HEK293 (cell line): ENCODE measurements at regions not wholly inside any gene's neighbourhood (a gene's known extent, or its start where the extent isn't known, plus 50 kb on each side); places are given as distances from the start of the nearest gene placed in this dataset.

Experiments
- CTCF ChIA-PET: fragments of 350-600 bp; formaldehyde crosslinking; extraction: SDS; loops from one replicate; lab custom pipeline; 2021; ENCODE audit warnings: antibody characterized with exemption; lab: Yijun Ruan, JAX
- POLR2A ChIA-PET: fragments of 300-600 bp; formaldehyde crosslinking; extraction: SDS; loops from one replicate; lab custom pipeline; 2020; ENCODE audit warnings: antibody characterized with exemption, inconsistent platforms; lab: Yijun Ruan, JAX
- H3K27ac ChIP-seq: fragments of 200-500 bp; sonication (Bioruptor generic); 2 replicates; pipeline ENCODE4 v1.5.1; 2014; ENCODE audit warnings: low read depth, low read length, control low read depth, inconsistent platforms; ENCODE audit errors: extremely low read depth
- H3K36me3 ChIP-seq, 2 experiments: fragments of 200-500 bp in 1 of 2; sonication (Bioruptor generic) in 1 of 2; 1 replicate in 1 of 2; 2 replicates in 1 of 2; pipeline ENCODE4 v1.5.1; 2014 to 2017; ENCODE audit warnings: inconsistent platforms in 2 of 2, low read length in 2 of 2; ENCODE audit not compliant: control insufficient read depth in 2 of 2, insufficient read depth in 1 of 2
- H3K4me1 ChIP-seq: fragments of 200-500 bp; sonication (Bioruptor generic); 2 replicates; pipeline ENCODE4 v1.5.1; 2014; ENCODE audit warnings: mild to moderate bottlenecking, low read length, inconsistent platforms; ENCODE audit not compliant: control insufficient read depth, insufficient read depth
- H3K4me3 ChIP-seq: 2 replicates; pipeline ENCODE4 v1.5.1; 2011; ENCODE audit warnings: low read depth, mild to moderate bottlenecking, control low read depth, low read length, moderate library complexity
- H3K9me3 ChIP-seq: fragments of 200-500 bp; sonication (Bioruptor generic); 2 replicates; pipeline ENCODE4 v1.5.1; 2014; ENCODE audit warnings: low read depth, low read length, inconsistent platforms; ENCODE audit not compliant: control insufficient read depth, insufficient read depth
- GFI1B ChIP-seq: fragments of 450-650 bp; formaldehyde crosslinking; IDR thresholded peaks from 2 replicates; pipeline ENCODE4 v1.5.1; 2016; ENCODE audit warnings: missing biosample characterization, missing genetic modification characterization
- MEIS1 ChIP-seq: sonication (generic); formaldehyde crosslinking; IDR thresholded peaks from 2 replicates; pipeline ENCODE4 v1.8.1; 2022; ENCODE audit warnings: missing genetic modification reagents, mild to moderate bottlenecking, borderline replicate concordance
- PRDM2 ChIP-seq: fragments of 450-650 bp; formaldehyde crosslinking; IDR thresholded peaks from 2 replicates; pipeline ENCODE4 v1.5.1; 2016; ENCODE audit warnings: missing biosample characterization, missing genetic modification characterization, borderline replicate concordance
- TCF7L2 ChIP-seq: IDR thresholded peaks from 2 replicates; pipeline ENCODE4 v1.6.1; 2011; ENCODE audit warnings: low read depth, mild to moderate bottlenecking, inconsistent platforms, low read length, moderate library complexity, borderline replicate concordance
- ZBTB17 ChIP-seq: fragments of 450-650 bp; formaldehyde crosslinking; IDR thresholded peaks from 2 replicates; pipeline ENCODE4 v1.5.1; 2016; ENCODE audit warnings: missing biosample characterization, missing genetic modification characterization
- ZNF211 ChIP-seq: fragments of 450-650 bp; formaldehyde crosslinking; IDR thresholded peaks from 2 replicates; pipeline ENCODE4 v1.5.1; 2016; ENCODE audit warnings: low read depth, missing biosample characterization, missing genetic modification characterization
- ZNF221 ChIP-seq: fragments of 450-650 bp; formaldehyde crosslinking; IDR thresholded peaks from 2 replicates; pipeline ENCODE4 v1.5.1; 2017; ENCODE audit warnings: missing biosample characterization, missing genetic modification characterization, borderline replicate concordance
- ZNF239 ChIP-seq: fragments of 450-650 bp; formaldehyde crosslinking; IDR thresholded peaks from 2 replicates; pipeline ENCODE4 v1.5.1; 2016; ENCODE audit warnings: missing biosample characterization, missing genetic modification characterization
- ZNF335 ChIP-seq: fragments of 450-650 bp; formaldehyde crosslinking; conservative IDR thresholded peaks from 2 replicates; pipeline ENCODE4 v1.5.1; 2016; ENCODE audit warnings: missing biosample characterization, missing genetic modification characterization
- ZNF423 ChIP-seq: fragments of 450-650 bp; formaldehyde crosslinking; IDR thresholded peaks from 2 replicates; pipeline ENCODE4 v1.5.1; 2016; ENCODE audit warnings: missing biosample characterization, missing genetic modification characterization
- ZNF433 ChIP-seq: fragments of 450-650 bp; formaldehyde crosslinking; IDR thresholded peaks from 2 replicates; pipeline ENCODE4 v1.5.1; 2016; ENCODE audit warnings: missing biosample characterization, missing genetic modification characterization, low read depth
- ZNF501 ChIP-seq: fragments of 450-650 bp; formaldehyde crosslinking; IDR thresholded peaks from 2 replicates; pipeline ENCODE4 v1.5.1; 2016; ENCODE audit warnings: missing biosample characterization, missing genetic modification characterization
- ZNF548 ChIP-seq: fragments of 450-650 bp; formaldehyde crosslinking; IDR thresholded peaks from 2 replicates; pipeline ENCODE4 v1.5.1; 2016; ENCODE audit warnings: missing biosample characterization, missing genetic modification characterization
- ZNF555 ChIP-seq: fragments of 450-650 bp; formaldehyde crosslinking; conservative IDR thresholded peaks from 2 replicates; pipeline ENCODE4 v1.5.1; 2017; ENCODE audit warnings: missing biosample characterization, mild to moderate bottlenecking, missing genetic modification characterization, inconsistent platforms
- ZNF600 ChIP-seq: fragments of 450-650 bp; formaldehyde crosslinking; IDR thresholded peaks from 2 replicates; pipeline ENCODE4 v1.5.1; 2016; ENCODE audit warnings: missing biosample characterization, missing genetic modification characterization
- ZNF645 ChIP-seq: fragments of 450-650 bp; formaldehyde crosslinking; IDR thresholded peaks from 2 replicates; pipeline ENCODE4; 2016; ENCODE audit warnings: missing biosample characterization, missing genetic modification characterization
- ZNF704 ChIP-seq: fragments of 450-650 bp; formaldehyde crosslinking; IDR thresholded peaks from 2 replicates; pipeline ENCODE4 v1.5.1; 2016; ENCODE audit warnings: missing biosample characterization, missing genetic modification characterization
- ZNF792 ChIP-seq: fragments of 450-650 bp; formaldehyde crosslinking; IDR thresholded peaks from 2 replicates; pipeline ENCODE4 v1.5.1; 2016; ENCODE audit warnings: missing biosample characterization, missing genetic modification characterization

GRCh38 chr7:32126843-32127242 lies 56.6 kb upstream of the PDE1C start:
- Histone ChIP-seq H3K27ac (no peak overlapping the region), H3K9me3 (no peaks in the 10 kb centered on the region), H3K4me1 (no peaks in the 10 kb centered on the region), H3K4me3 (no peak overlapping the region), H3K36me3 (no peaks in the 10 kb centered on the region)
- CTCF ChIA-PET: interaction anchor here (0.6 kb wide), 1 partner anchor 373 kb away, joined by 6 read pairs; no protein-coding TSS in a partner anchor
- no peak for TF ChIP-seq ZNF423 (tag by site-specific recombination)
- no peak for TF ChIP-seq ZNF501 (tag by site-specific recombination)
- TF ChIP-seq ZNF792 (tag by site-specific recombination): no peak
- TF ChIP-seq ZNF433 (tag by site-specific recombination): no peak
- TF ChIP-seq ZNF239 (tag by site-specific recombination): no peak
- no peak for TF ChIP-seq ZNF221 (tag by site-specific recombination)
- no peak for TF ChIP-seq GFI1B
- no peak for TF ChIP-seq ZBTB17 (tag by site-specific recombination)
- TF ChIP-seq ZNF645: no peak
- TF ChIP-seq ZNF548 (tag by site-specific recombination): no peak
- TF ChIP-seq ZNF600: no peak
- no peak for TF ChIP-seq ZNF704 (tag by site-specific recombination)
- no peak for TF ChIP-seq ZNF555
- no peak for TF ChIP-seq MEIS1
- TF ChIP-seq ZNF211: no peak
- no peak for TF ChIP-seq TCF7L2
- TF ChIP-seq PRDM2 (tag by site-specific recombination): no peak
- no peak for TF ChIP-seq ZNF335 (tag by site-specific recombination)
- POLR2A ChIA-PET: no interaction called here
